Ishikawa (cell line): ENCODE measurements at regions not wholly inside any gene's neighbourhood (a gene's known extent, or its start where the extent isn't known, plus 50 kb on each side); places are given as distances from the start of the nearest gene placed in this dataset.

Experiments
- CEBPB ChIP-seq: IDR thresholded peaks from 2 replicates; pipeline ENCODE4 v1.6.1; 2012
- CREB1 ChIP-seq: IDR thresholded peaks from 2 replicates; pipeline ENCODE4 v1.6.1; 2012; ENCODE audit warnings: low read depth
- EGR1 ChIP-seq: IDR thresholded peaks from 2 replicates; pipeline ENCODE4 v1.6.1; 2012
- EP300 ChIP-seq: IDR thresholded peaks from 2 replicates; pipeline ENCODE4 v1.6.1; 2012; ENCODE audit warnings: borderline replicate concordance
- FOXM1 ChIP-seq: IDR thresholded peaks from 2 replicates; pipeline ENCODE4 v1.6.1; 2012; ENCODE audit warnings: low read depth, borderline replicate concordance
- MAX ChIP-seq: IDR thresholded peaks from 2 replicates; pipeline ENCODE4 v1.6.1; 2012
- NFIC ChIP-seq: IDR thresholded peaks from 2 replicates; pipeline ENCODE4 v1.6.1; 2012
- RAD21 ChIP-seq: IDR thresholded peaks from 2 replicates; pipeline ENCODE4 v1.6.1; 2012; ENCODE audit warnings: low read depth
- REST ChIP-seq: IDR thresholded peaks from 2 replicates; pipeline ENCODE4 v1.6.1; 2012; ENCODE audit warnings: low read depth, mild to moderate bottlenecking
- TAF1 ChIP-seq: IDR thresholded peaks from 2 replicates; pipeline ENCODE4 v1.6.1; 2012; ENCODE audit warnings: low read depth, mild to moderate bottlenecking
- TCF12 ChIP-seq: IDR thresholded peaks from 2 replicates; pipeline ENCODE4 v1.6.1; 2012; ENCODE audit warnings: low read depth
- TEAD4 ChIP-seq: IDR thresholded peaks from 2 replicates; pipeline ENCODE4 v1.6.1; 2012
- USF1 ChIP-seq: IDR thresholded peaks from 2 replicates; pipeline ENCODE4 v1.6.1; 2012
- YY1 ChIP-seq: IDR thresholded peaks from 2 replicates; pipeline ENCODE4 v1.6.1; 2012; ENCODE audit warnings: low read depth
- ZBTB7A ChIP-seq: IDR thresholded peaks from 2 replicates; pipeline ENCODE4 v1.6.1; 2012; ENCODE audit warnings: low read depth

GRCh38 chr13:40139896-40140520 is 484.5 kb downstream of the COG6 start:
- TF ChIP-seq RAD21, result no peak
- TF ChIP-seq NFIC, result no peak

- TF ChIP-seq EGR1 (no peak), TAF1 (no peak), USF1 (no peak), CEBPB (no peak), RAD21 (no peak), YY1 (no peak)
Measured at GRCh38 chr13:40141859-40142555, 486.5 kb downstream of the COG6 start.

GRCh38 chr13:40143106-40143505 is 487.6 kb downstream of the COG6 start:
- TF ChIP-seq REST (no peak), RAD21 (no peak), EP300 (no peak), EGR1 (no peak), USF1 (no peak), CREB1 (no peak)

GRCh38 chr13:40143559-40143958 is 488.1 kb downstream of the COG6 start:
- TF ChIP-seq ZBTB7A, result no peak
- no peak for TF ChIP-seq CREB1
- no peak for TF ChIP-seq TCF12
- TF ChIP-seq TAF1, result no peak
- no peak for TF ChIP-seq REST
- TF ChIP-seq EP300, result no peak
- TF ChIP-seq NFIC, result no peak
- TF ChIP-seq MAX, result no peak
- no peak for TF ChIP-seq TEAD4
- TF ChIP-seq RAD21, result no peak
- no peak for TF ChIP-seq USF1

GRCh38 chr13:40145139-40145538 is 489.7 kb downstream of the COG6 start:
- no peak for TF ChIP-seq TEAD4
- TF ChIP-seq TCF12, result no peak
- no peak for TF ChIP-seq EGR1
- no peak for TF ChIP-seq FOXM1
- no peak for TF ChIP-seq YY1
- TF ChIP-seq TAF1, result no peak

- TF ChIP-seq TEAD4 (no peak), NFIC (no peak), CEBPB (no peak), MAX (no peak), TAF1 (no peak), USF1 (no peak), REST (no peak), ZBTB7A (no peak), CREB1 (no peak), TCF12 (no peak), YY1 (no peak), EP300 (no peak), RAD21 (no peak), FOXM1 (no peak), EGR1 (no peak)
Measured at GRCh38 chr13:40146063-40146462, 490.6 kb downstream of the COG6 start.
